Breast epithelium (tissue), 4 donors: ENCODE measurements at regions not wholly inside any gene's neighbourhood (a gene's known extent, or its start where the extent isn't known, plus 50 kb on each side); places are given as distances from the start of the nearest gene placed in this dataset.
"Not testable (repeated sequence)": the region's sequence is repeated elsewhere in the genome, so short reads cannot be mapped to it uniquely, and the experiment has no call there.

Experiments used
- DNase-seq, 2 donors: peaks; one replicate each; pipeline ENCODE4 v3.0.0-alpha.2; 2019; ENCODE audit warnings: low spot score in 2 of 2
- H3K27ac ChIP-seq, 2 donors: fragments of 200-600 bp; sonication (generic) in 1 of 2; one replicate each; pipeline ENCODE4 v1.5.1; 2016 to 2019; ENCODE audit warnings: mild to moderate bottlenecking in 1 of 2
- H3K27me3 ChIP-seq, 2 donors: fragments of 200-600 bp; sonication (generic) in 1 of 2; one replicate each; pipeline versions ENCODE4 v1.5.1 to v1.6.0; 2017 to 2019; ENCODE audit warnings: control low read depth in 1 of 2, mild to moderate bottlenecking in 1 of 2
- H3K36me3 ChIP-seq: fragments of 200-600 bp; one replicate; pipeline ENCODE4 v1.5.1; 2019
- H3K4me1 ChIP-seq, 2 donors: fragments of 200-600 bp; sonication (generic); one replicate each; pipeline ENCODE4 v1.5.1; 2016 to 2019; ENCODE audit warnings: control low read depth in 1 of 2
- H3K4me3 ChIP-seq, 3 donors: fragments of 200-600 bp; sonication (generic); 1 replicate in 2 of 3; 2 replicates in 1 of 3; pipeline ENCODE4 v1.5.1; 2016 to 2019; ENCODE audit warnings: mild to moderate bottlenecking in 3 of 3, moderate library complexity in 2 of 3
- H3K9me3 ChIP-seq, 2 donors: fragments of 200-600 bp; sonication (generic) in 1 of 2; one replicate each; pipeline ENCODE4 v1.5.1; 2016 to 2019; ENCODE audit warnings: control low read depth in 1 of 2
- CTCF ChIP-seq, 3 donors: fragments of 450-650 bp; IDR thresholded peaks; one replicate each; pipeline ENCODE4 v1.5.1; 2016 to 2017; ENCODE audit warnings: antibody characterized with exemption in 3 of 3, mild to moderate bottlenecking in 3 of 3, moderate library complexity in 3 of 3
- POLR2A ChIP-seq: fragments of 450-650 bp; IDR thresholded peaks from one replicate; pipeline ENCODE4 v1.6.1; 2016; ENCODE audit warnings: antibody characterized with exemption, mild to moderate bottlenecking, moderate library complexity
- POLR2AphosphoS5 ChIP-seq, 3 donors: sonication (generic); formaldehyde crosslinking; IDR thresholded peaks; one replicate each; pipeline ENCODE4 v1.6.1; 2017; ENCODE audit warnings: antibody characterized with exemption in 3 of 3
- intact Hi-C: fragments of 100-400 bp; cut with DNase I; formaldehyde crosslinking; loops from one replicate; pipeline ENCODE4 v1.15.1; 2023; ENCODE audit warnings: low total_unique reads

- no peaks in the 10 kb centered on the region for H3K9me3 ChIP-seq
- H3K27ac ChIP-seq = no peak overlapping the region
- no peak for DNase-seq
- no peak overlapping the region for H3K4me3 ChIP-seq
- TF ChIP-seq CTCF (IDR thresholded peaks at IDR 0.05) (no peak), POLR2AphosphoS5 (IDR thresholded peaks at IDR 0.05) (no peak), POLR2A (no peak)
- H3K36me3 ChIP-seq = no peaks in the 10 kb centered on the region
- intact Hi-C loops = no loop called here
- no peaks in the 10 kb centered on the region for H3K27me3 ChIP-seq
- no peaks in the 10 kb centered on the region for H3K4me1 ChIP-seq
These were observed 141.7 kb downstream of the PDCD6IP start for GRCh38 chr3:33940149-33940548.

GRCh38 chr3:33940736-33941135, 142.3 kb downstream of the PDCD6IP start:
- Histone ChIP-seq H3K36me3 (no peaks in the 10 kb centered on the region), H3K4me3 (no peak overlapping the region), H3K4me1 (no peaks in the 10 kb centered on the region), H3K9me3 (no peaks in the 10 kb centered on the region), H3K27ac (no peak overlapping the region), H3K27me3 (no peaks in the 10 kb centered on the region)
- TF ChIP-seq POLR2AphosphoS5 (IDR thresholded peaks at IDR 0.05) (no peak), CTCF (IDR thresholded peaks at IDR 0.05) (no peak), POLR2A (no peak)
- intact Hi-C loops = no loop called here
- no peak for DNase-seq

- intact Hi-C loops = no loop called here
These were observed 143.4 kb downstream of the PDCD6IP start for GRCh38 chr3:33941804-33942203.

GRCh38 chr3:33942483-33943150, 144.2 kb downstream of the PDCD6IP start:
- no peaks in the 10 kb centered on the region for H3K9me3 ChIP-seq
- H3K4me1 ChIP-seq = no peaks in the 10 kb centered on the region
- intact Hi-C loops = no loop called here
- no peaks in the 10 kb centered on the region for H3K27me3 ChIP-seq
- DNase-seq = no peak
- H3K36me3 ChIP-seq = no peaks in the 10 kb centered on the region
- H3K4me3 ChIP-seq = no peak overlapping the region
- TF ChIP-seq POLR2A (no peak), POLR2AphosphoS5 (IDR thresholded peaks at IDR 0.05) (no peak), CTCF (IDR thresholded peaks at IDR 0.05) (no peak)
- H3K27ac ChIP-seq = no peak overlapping the region

More at GRCh38 chr3:33941804-33942203, 143.4 kb downstream of the PDCD6IP start:
- DNase-seq = no peak
- TF ChIP-seq POLR2A (no peak), CTCF (IDR thresholded peaks at IDR 0.05) (no peak), POLR2AphosphoS5 (IDR thresholded peaks at IDR 0.05) (no peak)
- Histone ChIP-seq H3K36me3 (no peaks in the 10 kb centered on the region), H3K9me3 (no peaks in the 10 kb centered on the region), H3K27ac (no peak overlapping the region), H3K4me3 (no peak overlapping the region), H3K27me3 (no peaks in the 10 kb centered on the region), H3K4me1 (no peaks in the 10 kb centered on the region)

- no peaks in the 10 kb centered on the region for H3K4me1 ChIP-seq
- H3K27me3 ChIP-seq = no peaks in the 10 kb centered on the region
- no peaks in the 10 kb centered on the region for H3K36me3 ChIP-seq
- H3K4me3 ChIP-seq = no peak overlapping the region
- no peak for DNase-seq
- TF ChIP-seq POLR2A = no peak
- no peak for TF ChIP-seq CTCF (IDR thresholded peaks at IDR 0.05)
- no peak for TF ChIP-seq POLR2AphosphoS5 (IDR thresholded peaks at IDR 0.05)
- H3K27ac ChIP-seq = no peak overlapping the region
- no peaks in the 10 kb centered on the region for H3K9me3 ChIP-seq
- intact Hi-C loops = no loop called here
These were observed 144.8 kb downstream of the PDCD6IP start for GRCh38 chr3:33943277-33943676.

- intact Hi-C loops, H3K9me3 ChIP-seq, H3K4me3 ChIP-seq, H3K27me3 ChIP-seq, DNase-seq, H3K36me3 ChIP-seq, H3K27ac ChIP-seq, H3K4me1 ChIP-seq: not testable (repeated sequence)
These were observed 148.2 kb downstream of the PDCD6IP start for GRCh38 chr3:33946612-33947011.
